Endothelial cell of umbilical vein (primary cell): ENCODE measurements at regions not wholly inside any gene's neighbourhood (a gene's known extent, or its start where the extent isn't known, plus 50 kb on each side); places are given as distances from the start of the nearest gene placed in this dataset.

Experiments used
- BruUV-seq: library from RNA; stranded (reverse); fragments of 400-500 nt; replicated peaks from 2 replicates; lab custom pipeline; 2021; lab: Mats Ljungman, UMichigan
- CTCF ChIA-PET: fragments of 300-600, 350-600 bp; sonication (Branson Sonifier 250); formaldehyde crosslinking; loops from one replicate; lab custom pipeline; 2021; ENCODE audit warnings: antibody characterized with exemption, inconsistent platforms; lab: Charles Lee
- POLR2A ChIA-PET: fragments of 300-600, 350-600 bp; sonication (Branson Sonifier 250); formaldehyde crosslinking; loops from one replicate; lab custom pipeline; 2021; ENCODE audit warnings: antibody characterized with exemption, inconsistent platforms; lab: Charles Lee
- DNase-seq: peaks from one replicate; pipeline ENCODE4 v3.0.0-alpha.2; 2011; ENCODE audit warnings: low read depth, low spot score
- FAIRE-seq: peaks from 2 replicates; lab custom pipeline; 2011; peaks lifted over from hg19 to GRCh38; lab: Jason Lieb, UNC
- H2AFZ ChIP-seq: 2 replicates; pipeline ENCODE4 v1.6.0; 2012; ENCODE audit warnings: low read depth, low read length, control low read depth, inconsistent platforms
- H3K27ac ChIP-seq: 2 replicates; pipeline ENCODE4 v1.5.1; 2011; ENCODE audit warnings: low read depth, mild to moderate bottlenecking, control low read depth, low read length, moderate library complexity; ENCODE audit not compliant: insufficient read depth
- H3K27me3 ChIP-seq, 2 experiments: 2 replicates each; pipeline versions ENCODE4 v1.6.0 to v1.6.1; 2011; ENCODE audit warnings: low read length in 2 of 2, mixed read lengths in 1 of 2; ENCODE audit not compliant: control insufficient read depth in 2 of 2, insufficient read depth in 2 of 2
- H3K36me3 ChIP-seq, 2 experiments: 2 replicates in 1 of 2; 3 replicates in 1 of 2; pipeline ENCODE4 v1.5.1; 2011; ENCODE audit warnings: low read length in 2 of 2, mild to moderate bottlenecking in 1 of 2, moderate library complexity in 1 of 2; ENCODE audit not compliant: control insufficient read depth in 2 of 2, insufficient read depth in 2 of 2; ENCODE audit errors: extremely low read depth in 1 of 2
- H3K4me1 ChIP-seq: 3 replicates; pipeline ENCODE4 v1.5.1; 2011; ENCODE audit warnings: mild to moderate bottlenecking, low read length; ENCODE audit not compliant: control insufficient read depth, insufficient read depth; ENCODE audit errors: extremely low read depth
- H3K4me2 ChIP-seq: 2 replicates; pipeline ENCODE4 v1.6.1; 2011; ENCODE audit warnings: low read length, control low read depth, mixed read lengths; ENCODE audit not compliant: insufficient read depth
- H3K4me3 ChIP-seq, 3 experiments: fragments of 200-600 bp in 1 of 3; sonication (generic), shearing (Covaris generic) in 1 of 3; replicated peaks in 1 of 3; 2 replicates each; pipeline ENCODE4 v1.5.1; 2011 to 2016; ENCODE audit warnings: control low read depth in 3 of 3, low read length in 3 of 3, mild to moderate bottlenecking in 2 of 3, inconsistent platforms in 1 of 3, low read depth in 1 of 3, moderate library complexity in 1 of 3; ENCODE audit not compliant: insufficient read depth in 1 of 3
- H3K79me2 ChIP-seq: 2 replicates; pipeline ENCODE4 v1.6.0; 2012; ENCODE audit warnings: low read length, inconsistent platforms; ENCODE audit not compliant: control insufficient read depth, insufficient read depth
- H3K9ac ChIP-seq: replicated peaks from 2 replicates; pipeline ENCODE3; 2011; ENCODE audit warnings: low read length, control low read depth; ENCODE audit not compliant: insufficient read depth; ENCODE audit errors: extremely low read depth
- H3K9me1 ChIP-seq: replicated peaks from 3 replicates; pipeline ENCODE4 v1.6.0; 2011; ENCODE audit warnings: mild to moderate bottlenecking, low read length; ENCODE audit not compliant: control insufficient read depth, insufficient read depth; ENCODE audit errors: extremely low read depth
- H3K9me3 ChIP-seq: replicated peaks from 2 replicates; pipeline ENCODE4 v1.5.1; 2012; ENCODE audit warnings: low read length, inconsistent platforms; ENCODE audit not compliant: control insufficient read depth, insufficient read depth
- H4K20me1 ChIP-seq: replicated peaks from 2 replicates; pipeline ENCODE3; 2011; ENCODE audit warnings: mild to moderate bottlenecking, low read length; ENCODE audit not compliant: control insufficient read depth, insufficient read depth; ENCODE audit errors: extremely low read depth
- CTCF ChIP-seq, 2 donors: IDR thresholded peaks; 1 replicate in 1 of 2; 2 replicates in 1 of 2; pipeline ENCODE4 v1.5.1; 2011; ENCODE audit warnings: low read length in 2 of 2, mild to moderate bottlenecking in 2 of 2, moderate library complexity in 2 of 2, control low read depth in 1 of 2, inconsistent platforms in 1 of 2, low read depth in 1 of 2; ENCODE audit not compliant: insufficient read depth in 1 of 2; ENCODE audit errors: extremely low read depth in 1 of 2
- EZH2 ChIP-seq: IDR thresholded peaks from 2 replicates; pipeline ENCODE4 v1.6.1; 2012; ENCODE audit warnings: borderline replicate concordance, low read depth, mild to moderate bottlenecking, moderate library complexity, low read length, inconsistent platforms; ENCODE audit not compliant: severe bottlenecking
- FOS ChIP-seq: IDR thresholded peaks from 2 replicates; pipeline ENCODE4 v1.6.1; 2011; ENCODE audit warnings: mild to moderate bottlenecking, low read length, moderate library complexity, borderline replicate concordance; ENCODE audit not compliant: insufficient read depth
- GATA2 ChIP-seq: IDR thresholded peaks from 2 replicates; pipeline ENCODE4 v1.7.0; 2011; ENCODE audit warnings: low read depth, mild to moderate bottlenecking, moderate library complexity, mixed read lengths, low read length; ENCODE audit not compliant: insufficient read length, insufficient read depth
- JUN ChIP-seq: IDR thresholded peaks from 2 replicates; pipeline ENCODE4 v1.6.1; 2011; ENCODE audit warnings: borderline replicate concordance, low read depth; ENCODE audit not compliant: insufficient read length, insufficient read depth
- MAX ChIP-seq: IDR thresholded peaks from 2 replicates; pipeline ENCODE4 v1.6.1; 2011; ENCODE audit not compliant: insufficient read depth, insufficient read length
- MYC ChIP-seq: IDR thresholded peaks from one replicate; pipeline ENCODE4 v1.6.1; 2011; ENCODE audit warnings: mild to moderate bottlenecking, low read depth, low read length
- POLR2A ChIP-seq: IDR thresholded peaks from 2 replicates; pipeline ENCODE4 v1.6.1; 2012; ENCODE audit warnings: low read depth, mild to moderate bottlenecking, control low read depth, low read length
- POLR2AphosphoS5 ChIP-seq: IDR thresholded peaks from 2 replicates; pipeline ENCODE4 v1.6.1; 2012; ENCODE audit warnings: low read depth, mild to moderate bottlenecking, control low read depth, low read length, moderate library complexity; ENCODE audit not compliant: insufficient read depth
- dilution Hi-C: fragments of 300-500 bp; cut with MboI; formaldehyde crosslinking; loops from one replicate; pipeline ENCODE4 v1.15.0; 2019; ENCODE audit warnings: low sequenced_read_pairs; ENCODE audit not compliant: extremely low pct_ligation_motif_present
- intact Hi-C: fragments of 100-400 bp; cut with micrococcal nuclease; formaldehyde crosslinking; loops from one replicate; pipeline ENCODE4 v1.10.0; 2022

GRCh38 chr5:56321236-56321881 lies 88.2 kb upstream of the ANKRD55 start:
- Histone ChIP-seq H2AFZ (no peak overlapping the region), H3K4me2 (no peak overlapping the region), H3K27me3 (no peaks in the 10 kb centered on the region), H3K36me3 (no peaks in the 10 kb centered on the region), H3K79me2 (no peaks in the 10 kb centered on the region), H4K20me1 (no peaks in the 10 kb centered on the region), H3K9ac (no peak overlapping the region), H3K9me1 (no peaks in the 10 kb centered on the region), H3K27ac (no peak overlapping the region), H3K4me1 (peaks cover 4% of the 10 kb centered on the region), H3K9me3 (no peaks in the 10 kb centered on the region), H3K4me3 (no peak overlapping the region)
- CTCF ChIA-PET: no interaction called here
- intact Hi-C loops (no loop called here), dilution Hi-C loops (no loop called here)
- FAIRE-seq: no peak
- BruUV-seq: no TSS peak
- no peak for TF ChIP-seq POLR2A
- TF ChIP-seq GATA2: no peak
- TF ChIP-seq MAX: no peak
- TF ChIP-seq POLR2AphosphoS5: no peak
- no peak for TF ChIP-seq CTCF (IDR thresholded peaks at IDR 0.05; ENCODE audit: extremely low read depth in 1 of 2, insufficient read depth in 1 of 2, low read depth in 1 of 2, low read length in 2 of 2)
- TF ChIP-seq JUN: no peak
- no peak for TF ChIP-seq EZH2
- TF ChIP-seq MYC: no peak
- TF ChIP-seq FOS: no peak
- POLR2A ChIA-PET: no interaction called here
- no peak for DNase-seq
